ENCODE measurements at regions not wholly inside any gene's neighbourhood (a gene's known extent, or its start where the extent isn't known, plus 50 kb on each side); places are given as distances from the start of the nearest gene placed in this dataset.

- intact Hi-C loops (cut with micrococcal nuclease) = no loop called here
- Histone ChIP-seq H2AFZ (ENCODE audit: low read length) (no peak overlapping the region), H3K9me2 (replicated peaks; ENCODE audit: low read length) (no peaks in the 10 kb centered on the region), H4K20me1 (ENCODE audit: low read length) (no peaks in the 10 kb centered on the region), H3K36me3 (ENCODE audit: low read depth, low read length) (no peaks in the 10 kb centered on the region), H3K4me2 (ENCODE audit: low read length) (no peak overlapping the region), H3K4me1 (ENCODE audit: insufficient read depth, low read length) (peaks cover 5% of the 10 kb centered on the region; the same call in 1 of the 2 replicates), H3K9ac (ENCODE audit: low read length) (no peak overlapping the region), H3F3A (ENCODE audit: low read length, unreplicated experiment) (no peaks in the 10 kb centered on the region), H3K79me2 (ENCODE audit: low read length) (no peaks in the 10 kb centered on the region), H3K4me3 (ENCODE audit: low read length) (no peak overlapping the region), H3K27me3 (ENCODE audit: low read length) (no peaks in the 10 kb centered on the region), H3K9me3 (ENCODE audit: low read length) (no peaks in the 10 kb centered on the region), H3K27ac (ENCODE audit: low read length) (no peak overlapping the region)
- DNase-seq (no peak), ATAC-seq (no peak)
- TF ChIP-seq CTCF (conservative IDR thresholded peaks at IDR 0.05; ENCODE audit: low read depth, low read length) (no peak), EZH2phosphoT487 (IDR thresholded peaks at IDR 0.05; ENCODE audit: borderline replicate concordance, low read length) (no peak), EZH2 (IDR thresholded peaks at IDR 0.05; ENCODE audit: low read length, unreplicated experiment) (no peak)
- BruUV-seq (replicated peaks) = no TSS peak
- ChIA-PET POLR2A (ENCODE audit: unreplicated experiment) (no interaction called here), CTCF (no interaction called here)
Observed at GRCh38 chr21:38982096-38982495, 176.4 kb downstream of the ETS2 start.

GRCh38 chr21:38980416-38981313 lies 174.9 kb downstream of the ETS2 start:
- Histone ChIP-seq H3K27me3 (ENCODE audit: low read length) (no peaks in the 10 kb centered on the region), H2AFZ (ENCODE audit: low read length) (no peak overlapping the region), H4K20me1 (ENCODE audit: low read length) (no peaks in the 10 kb centered on the region), H3K4me3 (ENCODE audit: low read length) (no peak overlapping the region), H3K79me2 (ENCODE audit: low read length) (no peaks in the 10 kb centered on the region), H3K27ac (ENCODE audit: low read length) (no peak overlapping the region), H3K9me2 (replicated peaks; ENCODE audit: low read length) (no peaks in the 10 kb centered on the region), H3F3A (ENCODE audit: low read length, unreplicated experiment) (no peaks in the 10 kb centered on the region), H3K36me3 (ENCODE audit: low read depth, low read length) (no peaks in the 10 kb centered on the region), H3K9me3 (ENCODE audit: low read length) (no peaks in the 10 kb centered on the region), H3K4me1 (ENCODE audit: insufficient read depth, low read length) (peaks cover 5% of the 10 kb centered on the region; the same call in 1 of the 2 replicates), H3K9ac (ENCODE audit: low read length) (no peak overlapping the region), H3K4me2 (ENCODE audit: low read length) (no peak overlapping the region)
- ChIA-PET CTCF (no interaction called here), POLR2A (ENCODE audit: unreplicated experiment) (no interaction called here)
- BruUV-seq (replicated peaks) = no TSS peak
- intact Hi-C loops (cut with micrococcal nuclease) = no loop called here
- DNase-seq (no peak), ATAC-seq (no peak)
- TF ChIP-seq EZH2 (IDR thresholded peaks at IDR 0.05; ENCODE audit: low read length, unreplicated experiment) = no peak
- TF ChIP-seq CTCF (conservative IDR thresholded peaks at IDR 0.05; ENCODE audit: low read depth, low read length) = no peak
- no peak for TF ChIP-seq EZH2phosphoT487 (IDR thresholded peaks at IDR 0.05; ENCODE audit: borderline replicate concordance, low read length)
